ENCODE measurements at regions not wholly inside any gene's neighbourhood (a gene's known extent, or its start where the extent isn't known, plus 50 kb on each side); places are given as distances from the start of the nearest gene placed in this dataset.

- TF ChIP-seq CTCF (IDR thresholded peaks at IDR 0.05) (no peak), POLR2A (IDR thresholded peaks at IDR 0.05) (no peak)
Observed at GRCh38 chr2:236889791-236890704, 195.6 kb upstream of the COPS8 start.
